NCI-H2107 treated with DMSO at 0.1 percent for 48 hours (cell line): ENCODE measurements at regions not wholly inside any gene's neighbourhood (a gene's known extent, or its start where the extent isn't known, plus 50 kb on each side); places are given as distances from the start of the nearest gene placed in this dataset.
A peak's percentile ranks its signal among the peaks of the same experiment; 100 is the strongest.

ENCODE experiments used
- DNase-seq: peaks from one replicate; lab custom pipeline; 2025; ENCODE audit not compliant: unreplicated experiment; lab: John Stamatoyannopoulos, UW

DNA sequence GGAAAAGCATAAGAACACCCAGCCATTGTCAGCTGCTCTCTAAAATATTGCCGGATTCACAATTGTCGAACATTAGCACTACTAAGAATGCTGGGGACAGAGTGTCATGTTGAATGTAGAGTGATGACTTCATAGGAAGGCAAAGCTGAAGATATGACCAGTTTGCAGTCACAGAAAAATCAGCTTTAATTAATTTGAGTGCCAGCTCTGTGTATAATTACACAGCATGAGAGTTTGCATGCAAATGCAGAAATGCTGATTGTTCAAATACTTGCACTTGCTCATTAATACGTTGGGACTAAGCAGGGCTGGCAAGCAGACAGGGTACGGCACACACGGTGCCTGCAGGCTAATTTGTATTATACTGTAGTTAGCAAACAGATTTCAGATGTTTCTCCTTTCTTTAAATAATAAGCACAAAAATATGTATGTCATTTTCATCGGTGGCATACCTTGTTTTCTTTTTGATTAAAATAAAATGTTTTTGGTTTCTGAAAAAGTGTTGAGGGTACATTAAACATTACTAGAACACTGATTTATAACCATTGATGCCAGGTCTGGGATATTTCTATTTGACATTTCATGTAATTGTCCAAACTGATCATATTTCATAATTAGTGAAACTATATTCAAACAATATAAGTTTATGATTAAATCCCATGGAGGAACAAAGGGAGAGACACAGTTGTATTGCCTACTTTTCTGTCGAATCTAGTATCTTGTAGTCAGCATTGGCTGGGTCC, 99.8 kb upstream of the ADGRL2 start:
- DNase-seq, result no peak

DNA sequence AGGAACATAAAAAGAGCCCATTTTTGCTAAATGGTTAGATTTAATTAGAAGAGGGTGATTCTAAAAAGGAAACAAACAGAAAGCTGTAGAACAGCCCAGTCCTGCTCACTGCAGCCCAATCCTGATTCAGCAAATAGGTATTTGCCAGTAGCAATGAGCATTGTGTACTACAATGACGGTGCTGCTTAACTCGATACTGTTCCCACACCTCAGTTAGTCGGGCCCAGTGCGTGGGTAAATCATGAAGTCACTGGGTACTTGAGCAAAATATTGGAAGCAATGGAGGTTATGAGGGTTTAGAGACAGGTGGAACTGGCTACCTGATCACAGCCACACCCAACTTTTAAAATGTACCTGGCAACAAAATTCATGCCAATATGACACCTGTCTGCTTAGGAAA, 101.5 kb upstream of the ADGRL2 start:
- DNase-seq, result no peak

DNA sequence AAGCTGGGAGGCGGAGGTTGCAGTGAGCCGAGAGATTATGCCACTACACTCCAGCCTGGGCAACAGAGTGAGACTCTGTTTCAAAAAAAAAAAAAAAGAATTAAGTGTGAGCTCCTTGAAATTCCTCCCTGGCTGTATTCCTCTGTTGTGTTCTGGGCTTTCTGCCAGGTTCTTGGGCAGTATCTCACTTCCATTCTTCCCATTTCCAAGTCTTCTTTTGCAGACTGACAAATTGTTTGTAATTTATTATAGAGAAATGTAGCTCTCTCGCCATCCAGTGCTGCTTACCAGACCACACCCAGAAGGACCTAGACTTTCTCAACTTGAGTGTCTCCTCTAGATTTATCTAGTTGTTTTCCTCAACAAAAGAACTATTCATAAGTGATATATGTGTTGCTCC, 105.0 kb upstream of the ADGRL2 start:
- DNase-seq, result no peak

DNA sequence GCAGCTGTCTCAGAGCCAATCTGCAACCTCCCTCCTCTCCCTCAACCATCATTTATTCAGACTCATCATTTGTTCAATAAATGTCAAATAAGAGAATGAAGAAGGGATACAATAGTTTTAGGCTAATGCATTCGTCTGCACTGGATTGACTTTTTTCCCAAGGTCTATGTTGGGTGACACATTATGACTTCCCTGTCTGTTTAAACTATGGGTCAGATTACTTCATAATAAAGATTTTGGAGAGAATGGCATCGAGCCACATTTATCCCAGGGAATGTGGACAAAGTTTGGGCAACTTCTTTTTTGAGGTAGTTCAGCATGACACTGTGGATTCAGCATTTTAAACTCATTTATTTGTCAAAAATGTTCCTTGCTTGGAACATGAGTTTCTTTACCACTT, 107.4 kb upstream of the ADGRL2 start:
- DNase-seq, result no peak

DNA sequence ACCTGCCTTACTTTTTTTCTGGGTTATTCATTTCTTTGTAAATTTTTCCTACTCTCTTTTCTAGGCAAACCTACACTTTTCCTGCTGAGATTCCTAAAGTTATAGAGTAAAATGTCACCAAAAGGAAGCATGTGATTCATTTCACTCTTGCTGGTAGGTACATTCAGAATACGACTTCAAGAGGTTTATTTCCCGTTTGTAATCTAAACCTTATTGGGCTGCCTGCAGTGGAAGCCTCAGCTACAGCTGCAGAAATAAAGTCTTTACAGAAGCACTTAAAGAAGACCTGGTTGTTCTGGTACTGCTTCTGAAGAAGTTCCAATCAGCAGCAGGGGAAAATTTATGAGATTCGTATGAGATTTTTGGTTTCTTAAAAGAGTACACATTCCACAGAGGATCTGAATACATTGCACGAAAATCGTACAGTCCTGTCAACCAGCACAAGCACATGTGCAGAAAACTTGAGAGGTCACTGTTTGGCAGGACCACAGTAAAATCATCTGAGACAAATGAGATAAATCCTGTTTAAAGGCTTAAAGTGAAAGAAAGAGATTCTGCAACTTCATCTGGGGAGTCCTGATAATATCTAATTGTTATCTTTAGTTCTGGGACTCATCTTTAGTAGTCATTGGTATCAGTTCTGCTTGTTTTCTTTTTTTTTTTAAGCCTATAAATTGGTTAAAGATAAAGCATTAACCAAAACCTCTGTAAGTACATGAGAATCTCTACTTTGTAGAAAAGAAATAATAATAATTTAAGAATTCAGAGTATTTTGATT, 109.9 kb upstream of the ADGRL2 start:
- DNase-seq, result no peak

DNA sequence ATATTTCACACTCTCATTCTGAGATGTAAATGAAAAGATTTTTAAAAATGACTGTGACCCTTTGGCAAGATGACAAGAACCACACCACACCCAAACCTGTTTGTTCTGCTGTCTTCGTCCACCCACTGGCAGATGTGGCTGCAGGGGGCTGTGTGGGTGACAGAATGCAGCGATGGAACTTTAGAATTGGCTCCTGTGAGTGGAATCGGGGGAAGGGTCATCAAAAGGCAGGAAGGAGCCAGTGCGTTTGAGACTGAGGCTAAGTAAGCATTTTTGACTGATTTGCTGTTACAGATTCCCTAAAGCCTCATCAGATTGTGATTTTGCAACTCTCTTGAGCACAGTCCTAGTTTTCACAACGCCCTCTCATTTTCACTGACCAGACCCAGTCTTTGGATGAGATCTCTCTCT, 111.2 kb upstream of the ADGRL2 start:
- DNase-seq, result no peak

DNA sequence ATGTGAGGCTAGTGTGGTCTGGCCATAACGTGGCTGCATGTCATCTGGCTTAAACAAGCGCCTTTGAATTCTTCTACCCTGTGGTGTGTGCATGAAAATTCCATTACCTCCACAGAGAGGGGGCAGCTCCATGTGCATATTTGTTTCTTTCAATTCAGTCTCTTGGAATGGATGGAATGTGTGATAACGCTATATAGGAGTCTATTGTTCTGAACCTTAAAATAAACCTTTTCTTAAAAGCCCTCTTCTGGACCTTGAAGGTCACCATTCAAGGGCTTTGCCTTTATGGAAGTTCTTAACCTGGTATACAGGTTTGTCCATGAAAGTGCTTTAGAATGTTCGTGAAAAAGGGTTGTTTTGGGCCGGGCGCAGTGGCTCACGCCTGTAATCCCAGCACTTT, 118.2 kb upstream of the ADGRL2 start:
- DNase-seq, result no peak

DNA sequence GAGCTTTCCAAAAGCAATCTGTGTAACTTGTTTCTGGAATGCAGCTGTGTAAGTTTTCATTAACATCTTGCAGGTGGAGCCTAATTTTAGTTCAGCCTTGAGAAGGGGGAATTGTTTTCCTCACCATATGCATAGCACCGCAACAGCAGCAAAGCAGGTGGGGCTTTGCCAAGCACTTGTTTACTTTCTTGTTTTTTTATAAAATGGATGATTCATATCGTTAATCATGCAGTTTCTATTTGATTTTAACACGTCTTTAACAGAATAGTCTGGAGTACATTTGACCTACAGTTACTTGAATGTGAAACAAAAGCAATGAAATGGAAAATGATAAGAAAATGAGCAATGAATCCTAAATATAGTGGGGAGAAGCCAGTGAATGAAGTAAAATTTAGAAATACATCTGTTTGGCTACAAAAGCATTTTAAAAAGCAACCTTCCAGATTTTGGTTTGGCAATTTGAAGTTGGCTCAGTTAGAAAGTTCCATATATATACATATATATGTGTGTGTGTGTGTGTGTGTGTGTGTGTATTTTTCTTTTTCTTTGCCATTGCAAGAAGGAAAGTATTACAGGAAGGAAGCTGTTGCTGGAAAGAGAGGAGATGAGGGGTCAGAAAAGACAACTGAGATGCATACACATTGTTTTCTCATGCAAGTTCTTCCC, 119.0 kb upstream of the ADGRL2 start:
- no peak for DNase-seq

DNA sequence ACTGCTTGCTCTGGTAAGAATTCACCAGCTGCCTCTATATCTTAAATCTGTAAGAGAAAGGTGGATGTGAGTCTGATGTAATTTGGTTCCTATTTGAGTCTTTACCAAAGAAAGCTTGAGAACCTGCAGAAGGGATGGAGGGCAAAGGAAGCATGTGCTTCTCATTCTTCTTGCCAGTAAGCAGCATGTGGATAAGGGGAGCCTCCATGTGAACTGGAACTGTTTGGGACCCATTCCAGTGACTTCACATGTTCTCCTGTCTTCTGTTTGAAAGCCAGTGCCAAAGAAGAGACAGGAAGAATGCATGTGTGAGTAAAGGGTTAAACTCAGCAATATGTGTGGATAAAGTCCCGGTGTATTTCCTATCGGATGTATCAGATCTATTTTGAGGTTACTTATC, 119.6 kb upstream of the ADGRL2 start:
- no peak for DNase-seq

DNA sequence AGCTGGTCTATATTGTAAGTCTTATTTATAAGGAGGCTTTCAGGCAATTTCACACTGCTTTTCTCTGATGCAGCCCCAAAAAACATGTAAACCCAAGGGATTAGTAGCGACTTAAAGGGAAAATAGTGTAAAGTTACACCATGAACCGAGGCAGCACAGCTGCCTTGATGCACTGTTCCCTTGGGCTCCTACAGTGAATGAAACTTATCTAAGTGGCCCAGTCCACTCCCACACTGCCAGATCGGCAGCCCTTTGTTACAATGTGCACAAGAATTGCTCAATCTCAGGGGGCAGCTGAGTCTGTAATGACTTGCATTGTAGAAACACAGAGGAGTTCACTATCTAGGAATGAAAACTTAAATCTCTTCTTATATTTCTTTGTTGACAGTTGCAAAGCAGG, 120.8 kb upstream of the ADGRL2 start:
- DNase-seq, result peak; percentile 70

DNA sequence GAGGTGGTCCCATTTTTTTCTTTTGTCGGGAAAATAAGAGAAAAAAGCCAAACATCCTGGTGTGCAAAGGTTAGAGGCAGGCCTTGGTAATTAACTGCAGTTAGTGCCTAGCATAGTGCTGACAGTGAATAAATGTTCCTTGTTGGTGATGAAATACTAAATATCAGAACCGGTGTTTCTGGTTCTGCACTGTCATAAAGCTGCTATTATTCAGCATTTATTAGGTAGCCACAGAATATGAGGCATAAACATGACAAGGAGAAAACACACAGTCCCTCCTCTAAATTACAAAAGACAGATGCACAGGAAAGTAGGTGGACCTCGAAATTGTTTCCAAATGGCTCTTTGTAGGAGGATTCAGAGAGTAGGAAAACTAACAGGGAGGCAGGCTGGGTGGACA, 122.0 kb upstream of the ADGRL2 start:
- DNase-seq, result no peak

DNA sequence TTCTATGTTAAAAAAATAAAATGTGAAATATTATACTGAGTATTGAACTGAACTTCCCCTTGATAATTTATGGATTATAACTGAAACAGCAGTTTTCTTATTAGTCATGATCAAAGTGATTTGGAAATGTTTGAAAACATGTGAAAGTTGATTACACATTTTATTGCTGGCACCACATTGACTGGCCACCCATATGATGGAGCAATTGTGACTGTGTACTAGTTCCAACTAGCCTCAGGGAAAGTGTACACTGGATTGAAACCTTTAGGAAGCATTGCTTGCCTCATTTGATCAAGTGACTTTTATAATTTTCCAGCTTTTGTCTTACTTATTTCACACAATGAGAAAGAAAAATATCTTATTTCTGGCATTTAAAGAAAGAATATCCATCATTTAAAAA, 128.0 kb upstream of the ADGRL2 start:
- no peak for DNase-seq

DNA sequence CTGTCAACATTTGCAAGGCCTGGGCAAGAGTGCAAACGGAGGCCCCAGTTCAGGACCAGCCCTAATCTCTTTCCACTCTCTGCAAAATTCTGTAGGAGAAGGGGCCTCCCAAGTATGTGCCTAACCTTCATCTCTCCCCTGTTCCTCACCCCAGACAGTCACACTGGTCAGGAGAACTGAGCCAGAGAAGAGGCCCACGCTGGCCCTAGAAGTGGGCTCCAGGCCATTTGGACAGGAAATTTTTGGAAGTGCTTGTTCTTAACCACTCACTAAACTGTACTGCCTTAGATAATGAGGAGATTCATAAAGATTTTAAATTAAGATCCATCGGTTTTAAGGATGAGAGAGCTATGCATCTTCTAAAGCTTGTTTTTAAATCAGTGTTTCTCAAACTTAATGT, 129.7 kb upstream of the ADGRL2 start:
- DNase-seq, result no peak

DNA sequence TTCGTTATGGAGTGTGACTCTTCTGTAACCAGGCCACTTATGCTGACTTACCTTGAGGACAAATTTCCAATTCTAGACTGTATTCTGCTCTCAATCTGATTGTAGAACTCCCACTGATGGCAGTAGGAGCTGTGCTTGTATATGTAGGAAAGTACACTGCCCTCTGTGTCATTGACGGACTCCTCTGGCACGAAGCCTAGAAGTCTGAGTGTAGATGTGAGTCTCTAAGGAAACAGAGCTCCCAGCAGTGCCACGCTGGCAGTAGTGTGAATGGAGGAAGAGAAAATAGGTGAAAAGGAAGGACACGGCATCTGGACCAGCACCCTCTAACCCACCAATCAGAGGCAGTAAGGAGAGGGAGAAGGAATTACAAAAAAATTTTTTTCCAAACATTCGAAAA, 130.4 kb upstream of the ADGRL2 start:
- no peak for DNase-seq

DNA sequence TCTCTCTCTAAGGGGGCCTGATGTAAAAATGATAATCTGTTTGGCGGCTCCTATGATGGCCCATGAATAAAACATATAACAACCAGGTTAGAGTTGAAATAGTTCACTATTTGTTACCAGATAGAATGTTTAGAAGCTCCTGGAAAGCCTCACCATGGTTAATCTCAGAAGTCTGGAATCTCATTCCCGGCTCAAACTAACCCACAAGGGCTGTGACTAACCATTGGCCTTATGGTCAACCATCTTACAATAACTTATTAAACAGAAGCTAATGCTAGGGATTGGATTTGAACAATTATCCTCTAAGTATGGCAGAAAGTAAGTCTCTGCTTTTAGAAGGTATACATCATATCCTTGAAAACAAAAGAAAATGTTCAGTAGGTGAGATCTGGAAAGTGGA, 134.1 kb upstream of the ADGRL2 start:
- no peak for DNase-seq

DNA sequence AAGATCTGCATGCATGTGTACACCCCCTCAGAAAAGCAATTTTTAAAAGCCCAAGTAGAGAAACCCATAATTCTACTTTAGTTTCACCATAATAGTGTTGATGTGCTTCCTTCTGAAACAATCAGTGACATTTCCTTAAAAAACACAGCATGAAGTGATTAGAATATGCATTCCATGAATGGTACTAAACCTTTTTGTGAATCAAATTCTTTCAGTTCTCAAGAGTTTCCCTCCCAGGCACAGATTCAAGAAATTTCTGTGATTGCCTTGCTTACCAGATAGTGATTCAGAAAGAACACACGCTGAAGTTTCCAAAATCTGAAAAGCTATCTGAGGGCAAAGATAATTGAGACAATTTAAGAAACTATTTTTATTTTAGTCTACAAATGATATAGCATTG, 136.4 kb upstream of the ADGRL2 start:
- no peak for DNase-seq

DNA sequence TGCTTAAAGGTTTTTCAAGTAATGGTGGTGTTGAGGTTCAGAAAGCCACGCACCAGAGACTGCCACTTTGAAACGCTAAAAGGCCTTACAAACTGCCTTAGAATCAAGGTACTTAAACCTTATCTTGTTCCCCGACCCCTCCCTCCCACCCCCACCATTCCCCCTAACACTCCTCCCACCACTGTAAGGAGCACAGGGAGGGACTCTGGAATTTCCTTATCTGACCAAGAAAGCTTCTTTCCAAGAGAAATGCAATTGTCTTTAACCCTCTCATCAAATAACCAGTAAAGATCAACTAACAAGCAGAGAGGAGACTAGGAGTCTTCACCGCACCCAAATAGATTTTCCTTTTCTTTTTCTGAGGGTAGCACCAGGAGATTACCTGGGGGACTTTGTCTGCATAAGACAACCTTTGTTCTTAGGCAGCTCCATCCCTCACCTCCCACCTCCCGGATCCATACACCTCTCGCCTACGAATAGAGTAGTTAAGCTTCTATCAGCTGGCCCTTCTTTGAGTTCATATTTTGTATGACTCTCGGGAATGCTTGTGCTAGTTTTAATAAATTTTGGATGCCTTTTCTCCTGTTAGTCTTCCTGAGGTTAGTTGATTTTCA, 137.7 kb upstream of the ADGRL2 start:
- no peak for DNase-seq

DNA sequence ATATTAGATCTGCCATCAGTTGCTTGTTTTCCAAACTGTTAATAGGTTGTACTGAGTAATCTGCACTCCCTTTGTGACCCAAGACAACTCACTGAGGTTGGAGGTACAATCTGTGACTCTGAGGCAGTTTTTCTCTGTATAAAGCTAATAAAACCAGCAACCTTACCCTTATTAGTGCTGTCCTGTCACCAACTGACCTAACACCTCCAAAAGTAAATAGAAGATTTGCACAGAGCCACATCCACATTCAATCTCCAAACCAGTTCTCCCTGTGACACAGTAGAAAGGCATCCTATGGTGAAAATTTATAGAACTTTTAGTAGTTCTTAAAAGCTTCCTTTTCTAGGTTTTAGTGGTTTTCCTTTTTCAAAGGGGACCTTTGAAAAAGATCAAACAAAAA, 140.4 kb upstream of the ADGRL2 start:
- no peak for DNase-seq

DNA sequence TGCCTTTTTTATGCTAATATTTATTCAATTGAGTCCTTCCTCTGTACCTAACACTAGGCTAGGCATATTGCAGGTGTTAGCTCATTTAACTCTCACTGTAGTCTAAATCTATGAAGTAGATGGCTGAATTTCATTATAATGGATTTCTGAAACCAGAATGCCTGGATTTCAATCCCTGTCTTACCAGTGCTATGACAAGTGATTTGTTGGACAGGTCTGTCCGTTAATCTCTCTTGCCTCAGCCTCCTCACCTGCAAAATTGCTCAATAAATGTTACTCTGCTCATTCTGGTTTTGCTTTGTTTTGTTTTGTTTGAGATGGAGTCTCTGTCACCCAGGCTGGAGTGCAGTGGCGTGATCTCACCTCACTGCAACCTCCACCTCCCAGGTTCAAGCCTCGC, 146.1 kb upstream of the ADGRL2 start:
- no peak for DNase-seq

DNA sequence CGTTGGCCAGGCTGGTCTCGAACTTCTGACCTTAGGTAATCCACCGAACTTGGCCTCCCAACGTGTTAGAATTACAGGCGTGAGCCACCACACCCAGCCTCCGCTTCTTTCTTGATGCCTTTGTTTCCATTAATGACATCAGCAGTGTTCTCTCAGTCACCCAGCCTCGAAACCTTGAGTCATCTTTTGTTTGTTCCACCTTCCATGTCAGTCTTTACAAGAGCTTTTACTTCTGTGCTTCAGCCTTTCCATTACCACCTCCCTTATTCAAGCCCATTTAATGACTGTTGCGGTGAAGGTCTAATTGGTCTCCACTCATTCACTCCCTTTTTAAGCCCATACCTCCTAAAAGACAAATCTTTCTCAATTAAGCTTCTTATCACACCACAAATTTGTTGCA, 146.6 kb upstream of the ADGRL2 start:
- DNase-seq, result no peak

DNA sequence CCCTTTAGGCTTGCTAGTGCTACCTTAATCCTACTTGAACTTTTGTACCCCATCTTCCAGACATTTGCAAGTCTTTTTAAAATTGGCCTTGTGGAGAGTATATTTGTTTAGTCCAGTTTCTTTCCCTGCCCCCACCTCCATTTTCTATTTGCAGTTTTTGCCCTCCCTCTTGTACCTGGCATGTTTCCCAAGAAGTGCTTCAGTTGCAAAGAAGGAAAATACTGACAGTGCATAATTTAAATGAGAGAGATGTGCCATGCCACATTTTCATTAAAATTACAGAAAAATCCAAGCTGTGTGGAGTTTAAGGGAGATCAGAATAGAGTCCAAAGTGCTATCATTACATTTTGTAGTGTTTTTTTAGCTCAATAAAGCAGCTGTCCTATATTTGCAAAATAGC, 150.0 kb upstream of the ADGRL2 start:
- DNase-seq, result no peak

DNA sequence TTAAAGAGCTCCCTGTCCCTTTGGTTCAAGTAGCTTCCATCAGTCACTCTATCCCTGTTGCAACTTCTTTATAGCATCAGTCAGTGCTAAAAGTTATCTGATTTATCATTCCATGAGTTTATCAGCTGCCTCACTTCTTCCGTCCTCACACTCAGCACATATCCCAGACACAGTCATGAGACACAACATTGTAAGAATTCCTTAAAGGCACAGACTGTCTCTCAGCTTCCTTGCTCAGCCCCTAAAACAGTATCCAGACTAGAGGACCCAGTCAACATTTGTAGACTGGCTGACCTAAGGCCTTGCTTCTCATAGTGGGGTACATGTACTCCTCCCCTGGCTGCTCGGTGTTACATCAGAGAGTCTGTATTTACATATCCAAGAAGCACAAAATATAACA, 164.9 kb upstream of the ADGRL2 start:
- no peak for DNase-seq
